Hepatocyte (in vitro differentiated cells): ENCODE measurements at regions not wholly inside any gene's neighbourhood (a gene's known extent, or its start where the extent isn't known, plus 50 kb on each side); places are given as distances from the start of the nearest gene placed in this dataset.

Experiments used
- DNase-seq: peaks from one replicate; pipeline ENCODE4 v3.0.0-alpha.2; 2016; ENCODE audit warnings: low spot score
- H2AFZ ChIP-seq: fragments of 200-600 bp; sonication (generic); 2 replicates; pipeline ENCODE4 v1.6.0; 2016; ENCODE audit warnings: antibody characterized with exemption, mild to moderate bottlenecking
- H3K27ac ChIP-seq: fragments of 200-600 bp; sonication (generic); 2 replicates; pipeline ENCODE4 v1.5.1; 2016; ENCODE audit warnings: mild to moderate bottlenecking
- H3K27me3 ChIP-seq: fragments of 200-600 bp; sonication (generic); 2 replicates; pipeline ENCODE4 v1.6.1; 2016
- H3K36me3 ChIP-seq: fragments of 200-600 bp; sonication (generic); replicated peaks from 2 replicates; pipeline ENCODE4 v1.5.1; 2016; ENCODE audit warnings: low read depth; ENCODE audit not compliant: insufficient read depth
- H3K4me1 ChIP-seq: fragments of 200-600 bp; sonication (generic); 2 replicates; pipeline ENCODE4 v1.5.1; 2016; ENCODE audit warnings: mild to moderate bottlenecking, moderate library complexity; ENCODE audit not compliant: insufficient read depth
- H3K4me2 ChIP-seq: fragments of 200-600 bp; sonication (generic); 2 replicates; pipeline ENCODE4 v1.6.0; 2016
- H3K4me3 ChIP-seq: fragments of 200-600 bp; sonication (generic); 2 replicates; pipeline ENCODE4 v1.5.1; 2016; ENCODE audit warnings: mild to moderate bottlenecking
- H3K79me2 ChIP-seq: fragments of 200-600 bp; sonication (generic); 2 replicates; pipeline ENCODE4 v1.6.0; 2017; ENCODE audit warnings: mild to moderate bottlenecking
- H3K9me2 ChIP-seq: fragments of 200-600 bp; sonication (generic); replicated peaks from 2 replicates; pipeline ENCODE4 v1.6.0; 2017; ENCODE audit warnings: mild to moderate bottlenecking; ENCODE audit not compliant: insufficient read depth
- H3K9me3 ChIP-seq: fragments of 200-600 bp; sonication (generic); 2 replicates; pipeline ENCODE4 v1.5.1; 2016; ENCODE audit warnings: low read depth, mild to moderate bottlenecking
- H4K20me1 ChIP-seq: fragments of 200-600 bp; sonication (generic); 2 replicates; pipeline ENCODE4 v1.6.0; 2016; ENCODE audit warnings: mild to moderate bottlenecking; ENCODE audit not compliant: insufficient read depth, poor library complexity, severe bottlenecking
- CTCF ChIP-seq: fragments of 200-600 bp; sonication (generic); IDR thresholded peaks from 2 replicates; pipeline ENCODE4 v1.5.1; 2016; ENCODE audit warnings: antibody characterized with exemption, mild to moderate bottlenecking; ENCODE audit not compliant: poor library complexity
- EZH2 ChIP-seq: fragments of 200-600 bp; sonication (generic); IDR thresholded peaks from 2 replicates; pipeline ENCODE4 v1.6.1; 2016; ENCODE audit warnings: antibody characterized with exemption, mild to moderate bottlenecking, borderline replicate concordance
- EZH2phosphoT487 ChIP-seq: fragments of 200-600 bp; sonication (generic); IDR thresholded peaks from one replicate; pipeline ENCODE4 v1.6.1; 2018; ENCODE audit warnings: antibody characterized with exemption, mild to moderate bottlenecking, low read depth, moderate library complexity; ENCODE audit not compliant: unreplicated experiment, severe bottlenecking
- WGBS: methylation state at CpG from one replicate; pipeline ENCODE4 v1.1.6; 2016; ENCODE audit warnings: low lambda C conversion rate; ENCODE audit errors: missing lambda C conversion rate; 5-methylcytosine and 5-hydroxymethylcytosine counted together

DNA sequence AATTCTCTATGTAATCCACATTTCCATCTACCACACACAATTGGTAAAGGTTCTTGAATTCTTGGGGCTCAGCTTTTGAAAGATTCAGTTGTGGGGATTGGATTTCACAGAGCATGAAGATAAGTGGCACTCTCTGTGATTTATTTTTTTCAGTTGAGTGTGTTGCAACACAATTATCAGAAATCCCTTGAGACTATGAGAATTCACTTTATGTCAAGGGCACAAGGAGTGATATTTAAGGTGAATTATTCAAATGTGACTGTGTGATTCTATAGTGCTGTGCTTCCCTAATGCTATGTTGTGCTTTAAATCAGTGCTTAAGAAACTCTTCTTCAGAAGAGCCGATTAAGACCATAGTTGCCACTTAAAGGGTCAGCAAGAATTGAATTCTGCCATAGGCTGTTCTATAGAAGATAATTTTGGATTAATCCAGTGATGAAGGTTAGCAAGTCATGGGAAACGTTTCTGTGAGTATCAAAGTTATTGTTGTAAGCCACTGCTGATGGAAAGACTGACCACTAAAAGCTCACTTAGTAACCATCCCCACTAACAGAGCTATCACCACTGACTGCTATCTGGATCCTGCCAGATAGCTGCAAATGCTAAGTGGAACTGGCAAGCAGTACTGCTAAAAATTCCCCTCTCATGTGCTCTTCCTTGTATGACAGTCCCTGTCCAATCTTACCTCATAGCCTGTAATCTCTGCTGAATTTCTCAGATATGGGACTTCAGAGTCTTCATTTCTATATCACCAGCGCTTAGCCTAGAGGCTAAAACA, 134.0 kb upstream of the SEMA3D start:
- H3K4me1 ChIP-seq: no peaks in the 10 kb centered on the region
- 30% methylated on average over 3 of the region's 3 CpGs for WGBS
- no peaks in the 10 kb centered on the region for H4K20me1 ChIP-seq
- no peaks in the 10 kb centered on the region for H3K36me3 ChIP-seq
- H3K9me3 ChIP-seq: no peaks in the 10 kb centered on the region
- no peak overlapping the region for H3K27ac ChIP-seq
- no peak for TF ChIP-seq CTCF
- no peak for TF ChIP-seq EZH2phosphoT487
- no peak for TF ChIP-seq EZH2
- H3K27me3 ChIP-seq: no peaks in the 10 kb centered on the region
- H3K4me3 ChIP-seq: no peak overlapping the region
- H3K79me2 ChIP-seq: no peaks in the 10 kb centered on the region
- H3K4me2 ChIP-seq: no peak overlapping the region
- H2AFZ ChIP-seq: no peak overlapping the region
- no peak for DNase-seq
- no peaks in the 10 kb centered on the region for H3K9me2 ChIP-seq

- H3K79me2 ChIP-seq: no peaks in the 10 kb centered on the region
- H4K20me1 ChIP-seq: no peaks in the 10 kb centered on the region
- H3K27ac ChIP-seq: no peak overlapping the region
- H3K4me1 ChIP-seq: no peaks in the 10 kb centered on the region
- 71% methylated on average over 2 of the region's 2 CpGs for WGBS
- no peaks in the 10 kb centered on the region for H3K9me2 ChIP-seq
- no peak for TF ChIP-seq CTCF
- TF ChIP-seq EZH2: no peak
- no peak for TF ChIP-seq EZH2phosphoT487
- H3K36me3 ChIP-seq: no peaks in the 10 kb centered on the region
- no peak overlapping the region for H2AFZ ChIP-seq
- DNase-seq: no peak
- H3K4me3 ChIP-seq: no peak overlapping the region
- no peaks in the 10 kb centered on the region for H3K9me3 ChIP-seq
- no peak overlapping the region for H3K4me2 ChIP-seq
- H3K27me3 ChIP-seq: no peaks in the 10 kb centered on the region
Observed at GRCh38 chr7:85316489-85316888, 129.6 kb upstream of the SEMA3D start.

DNA sequence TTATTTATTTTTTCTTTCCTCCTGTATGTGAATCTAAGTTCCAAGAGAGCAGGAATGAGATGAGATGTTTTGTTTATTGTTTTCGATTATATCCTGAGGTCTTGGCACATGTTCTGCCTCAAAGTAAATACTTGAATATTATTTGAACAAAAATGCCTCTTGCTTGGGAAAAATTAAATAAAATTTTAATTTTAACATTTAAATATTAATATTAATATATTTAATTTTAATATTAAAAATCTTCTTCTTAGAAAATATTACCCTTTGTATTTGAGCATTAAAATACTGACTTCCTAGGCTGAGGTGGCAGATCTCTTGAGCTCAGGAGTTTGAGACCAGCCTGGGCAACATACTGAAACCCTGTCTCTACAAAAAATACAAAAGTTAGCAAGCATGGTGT, 123.4 kb upstream of the SEMA3D start:
- no peaks in the 10 kb centered on the region for H3K36me3 ChIP-seq
- H2AFZ ChIP-seq: no peak overlapping the region
- H3K9me3 ChIP-seq: no peaks in the 10 kb centered on the region
- no peak overlapping the region for H3K4me3 ChIP-seq
- H3K9me2 ChIP-seq: no peaks in the 10 kb centered on the region
- no peak overlapping the region for H3K4me2 ChIP-seq
- WGBS: 100% methylated on average over 1 of the region's 1 CpG
- no peaks in the 10 kb centered on the region for H3K27me3 ChIP-seq
- H4K20me1 ChIP-seq: no peaks in the 10 kb centered on the region
- no peak for DNase-seq
- H3K79me2 ChIP-seq: no peaks in the 10 kb centered on the region
- TF ChIP-seq CTCF (no peak), EZH2 (no peak), EZH2phosphoT487 (no peak)
- H3K4me1 ChIP-seq: no peaks in the 10 kb centered on the region
- no peak overlapping the region for H3K27ac ChIP-seq
